Neural cell (in vitro differentiated cells): ENCODE measurements at regions not wholly inside any gene's neighbourhood (a gene's known extent, or its start where the extent isn't known, plus 50 kb on each side); places are given as distances from the start of the nearest gene placed in this dataset.

Source experiments
- H2AFZ ChIP-seq: fragments of 200-600, 300-800 bp; sonication (generic), shearing (Covaris generic); 2 replicates; pipeline ENCODE4 v1.6.0; 2014; ENCODE audit warnings: low read depth, mild to moderate bottlenecking, antibody characterized with exemption, low read length, moderate library complexity
- H3F3A ChIP-seq: fragments of 200-600 bp; shearing (Covaris generic); 2 replicates; pipeline ENCODE4 v1.6.1; 2016; ENCODE audit warnings: mild to moderate bottlenecking, moderate library complexity, mixed read lengths, antibody characterized with exemption, low read length; ENCODE audit not compliant: insufficient read depth, poor library complexity, severe bottlenecking
- H3K27ac ChIP-seq: fragments of 200-600, 300-800 bp; sonication (generic), shearing (Covaris generic); 2 replicates; pipeline ENCODE4 v1.5.1; 2014; ENCODE audit warnings: mild to moderate bottlenecking, low read length, moderate library complexity
- H3K27me3 ChIP-seq: fragments of 300-800, 200-600 bp; sonication (generic), shearing (Covaris generic); 2 replicates; pipeline ENCODE4 v1.6.0; 2014; ENCODE audit warnings: mild to moderate bottlenecking, low read depth, low read length, moderate library complexity; ENCODE audit not compliant: insufficient read depth
- H3K36me3 ChIP-seq: fragments of 300-800, 200-600 bp; sonication (generic), shearing (Covaris generic); 2 replicates; pipeline ENCODE4 v1.5.1; 2014; ENCODE audit warnings: mild to moderate bottlenecking, antibody characterized with exemption, low read length, moderate library complexity; ENCODE audit not compliant: insufficient read depth
- H3K4me2 ChIP-seq: fragments of 300-800, 200-600 bp; sonication (generic), shearing (Covaris generic); 2 replicates; pipeline ENCODE4 v1.6.0; 2014; ENCODE audit warnings: mild to moderate bottlenecking, low read length
- H3K4me3 ChIP-seq: fragments of 300-800, 200-600 bp; sonication (generic), shearing (Covaris generic); 2 replicates; pipeline ENCODE4 v1.5.1; 2014; ENCODE audit warnings: mild to moderate bottlenecking, low read length, moderate library complexity
- H3K79me2 ChIP-seq: fragments of 200-600 bp; shearing (Covaris generic); replicated peaks from 2 replicates; pipeline ENCODE4 v1.6.0; 2014; ENCODE audit warnings: mild to moderate bottlenecking, low read length, moderate library complexity; ENCODE audit not compliant: insufficient read depth
- H3K9ac ChIP-seq: fragments of 300-800, 200-600 bp; sonication (generic), shearing (Covaris generic); 2 replicates; pipeline ENCODE4 v1.6.1; 2016; ENCODE audit warnings: mild to moderate bottlenecking, low read length, mixed read lengths
- H3K9me2 ChIP-seq: fragments of 200-600 bp; shearing (Covaris generic); 2 replicates; pipeline ENCODE4 v1.6.1; 2016; ENCODE audit warnings: mild to moderate bottlenecking, low read length, mixed read lengths; ENCODE audit not compliant: insufficient read depth
- H3K9me3 ChIP-seq: fragments of 200-600, 300-800 bp; sonication (generic), shearing (Covaris generic); 2 replicates; pipeline ENCODE4 v1.6.1; 2016; ENCODE audit warnings: mild to moderate bottlenecking, mixed run types, low read length, moderate library complexity, mixed read lengths
- H4K20me1 ChIP-seq: fragments of 200-600 bp; shearing (Covaris generic); 2 replicates; pipeline ENCODE4 v1.6.1; 2016; ENCODE audit warnings: mild to moderate bottlenecking, mixed run types; ENCODE audit not compliant: insufficient read depth
- EP300 ChIP-seq: fragments of 450-650 bp; conservative IDR thresholded peaks from 2 replicates; pipeline ENCODE4 v1.6.1; 2014; ENCODE audit warnings: antibody characterized with exemption, mild to moderate bottlenecking, moderate library complexity; ENCODE audit not compliant: poor library complexity, severe bottlenecking
- EZH2 ChIP-seq: fragments of 200-600, 300-800 bp; shearing (Covaris generic), sonication (generic); IDR thresholded peaks from 2 replicates; pipeline ENCODE4 v1.6.1; 2014; ENCODE audit warnings: antibody characterized with exemption, low read length, borderline replicate concordance, mild to moderate bottlenecking; ENCODE audit not compliant: insufficient read depth, poor library complexity, severe bottlenecking
- MXI1 ChIP-seq: fragments of 450-650 bp; conservative IDR thresholded peaks from 2 replicates; pipeline ENCODE4 v1.6.1; 2014; ENCODE audit warnings: antibody characterized with exemption, mild to moderate bottlenecking; ENCODE audit not compliant: poor library complexity, severe bottlenecking
- POLR2AphosphoS5 ChIP-seq: IDR thresholded peaks from 2 replicates; pipeline ENCODE4 v1.6.1; 2012
- RAD21 ChIP-seq: fragments of 450-650 bp; conservative IDR thresholded peaks from 2 replicates; pipeline ENCODE4 v1.6.1; 2014; ENCODE audit warnings: antibody characterized with exemption, mild to moderate bottlenecking, moderate library complexity
- REST ChIP-seq: IDR thresholded peaks from 2 replicates; pipeline ENCODE4 v1.6.1; 2012; ENCODE audit warnings: borderline replicate concordance
- SMC3 ChIP-seq: fragments of 450-650 bp; conservative IDR thresholded peaks from 2 replicates; pipeline ENCODE4 v1.6.1; 2014; ENCODE audit warnings: antibody characterized with exemption, mild to moderate bottlenecking, moderate library complexity; ENCODE audit not compliant: poor library complexity
- TAF1 ChIP-seq: IDR thresholded peaks from 2 replicates; pipeline ENCODE4 v1.6.1; 2012; ENCODE audit warnings: low read depth
- TF ChIP-seq, protein P1 (sequence below): fragments of 450-650 bp; IDR thresholded peaks from 2 replicates; pipeline ENCODE4 v1.5.1; 2014; ENCODE audit warnings: antibody characterized with exemption, mild to moderate bottlenecking, moderate library complexity; ENCODE audit not compliant: poor library complexity, severe bottlenecking

GRCh38 chr2:196234672-196235071 is 63.3 kb upstream of the STK17B start:
- TF ChIP-seq MXI1 (no peak), POLR2AphosphoS5 (no peak), EP300 (no peak), REST (no peak), SMC3 (no peak), EZH2 (no peak), TAF1 (no peak), RAD21 (no peak)
- TF ChIP-seq, protein P1, sequence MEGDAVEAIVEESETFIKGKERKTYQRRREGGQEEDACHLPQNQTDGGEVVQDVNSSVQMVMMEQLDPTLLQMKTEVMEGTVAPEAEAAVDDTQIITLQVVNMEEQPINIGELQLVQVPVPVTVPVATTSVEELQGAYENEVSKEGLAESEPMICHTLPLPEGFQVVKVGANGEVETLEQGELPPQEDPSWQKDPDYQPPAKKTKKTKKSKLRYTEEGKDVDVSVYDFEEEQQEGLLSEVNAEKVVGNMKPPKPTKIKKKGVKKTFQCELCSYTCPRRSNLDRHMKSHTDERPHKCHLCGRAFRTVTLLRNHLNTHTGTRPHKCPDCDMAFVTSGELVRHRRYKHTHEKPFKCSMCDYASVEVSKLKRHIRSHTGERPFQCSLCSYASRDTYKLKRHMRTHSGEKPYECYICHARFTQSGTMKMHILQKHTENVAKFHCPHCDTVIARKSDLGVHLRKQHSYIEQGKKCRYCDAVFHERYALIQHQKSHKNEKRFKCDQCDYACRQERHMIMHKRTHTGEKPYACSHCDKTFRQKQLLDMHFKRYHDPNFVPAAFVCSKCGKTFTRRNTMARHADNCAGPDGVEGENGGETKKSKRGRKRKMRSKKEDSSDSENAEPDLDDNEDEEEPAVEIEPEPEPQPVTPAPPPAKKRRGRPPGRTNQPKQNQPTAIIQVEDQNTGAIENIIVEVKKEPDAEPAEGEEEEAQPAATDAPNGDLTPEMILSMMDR = no peak
- Histone ChIP-seq H2AFZ (no peak overlapping the region), H3K4me2 (no peak overlapping the region), H3K9me2 (no peaks in the 10 kb centered on the region), H3K27ac (no peak overlapping the region), H3K4me3 (no peak overlapping the region), H3K79me2 (no peaks in the 10 kb centered on the region), H3K9ac (no peak overlapping the region), H3K27me3 (no peaks in the 10 kb centered on the region), H3K36me3 (peaks cover 4% of the 10 kb centered on the region), H3K9me3 (no peaks in the 10 kb centered on the region), H4K20me1 (no peaks in the 10 kb centered on the region), H3F3A (no peaks in the 10 kb centered on the region)

DNA sequence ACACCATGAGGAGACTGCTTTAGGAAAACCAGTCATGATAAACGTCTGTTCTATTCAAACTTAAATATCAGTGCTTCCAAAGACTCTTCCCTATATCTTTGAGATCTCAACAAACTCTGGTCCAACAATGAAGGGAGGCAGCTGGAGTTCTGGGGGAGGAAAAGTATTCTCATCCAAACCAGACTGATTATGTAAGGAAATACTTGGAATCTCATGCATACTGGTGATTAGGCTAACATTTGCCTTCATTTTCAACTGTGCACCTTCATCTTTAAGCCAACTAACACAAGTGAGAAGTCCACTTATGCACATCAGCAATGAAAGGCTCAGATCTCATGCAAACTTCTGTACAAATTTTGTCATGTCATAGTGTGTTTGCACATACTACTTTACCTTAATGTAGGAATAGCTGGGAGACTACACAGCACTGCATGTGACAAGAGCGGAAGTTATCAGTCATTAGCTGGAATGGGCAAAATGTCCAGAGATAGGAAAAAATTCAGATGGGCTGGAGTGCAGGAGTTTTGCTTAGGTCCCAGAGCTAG is 67.5 kb upstream of the STK17B start:
- Histone ChIP-seq H3K4me3 (no peak overlapping the region), H4K20me1 (no peaks in the 10 kb centered on the region), H3K79me2 (no peaks in the 10 kb centered on the region), H3K9me3 (no peaks in the 10 kb centered on the region), H3K36me3 (peaks cover 4% of the 10 kb centered on the region), H3F3A (no peaks in the 10 kb centered on the region), H3K9me2 (no peaks in the 10 kb centered on the region), H3K4me2 (no peak overlapping the region), H3K27me3 (no peaks in the 10 kb centered on the region), H3K9ac (no peak overlapping the region), H3K27ac (no peak overlapping the region), H2AFZ (no peak overlapping the region)
- TF ChIP-seq REST = no peak
- no peak for TF ChIP-seq RAD21
